ENCODE measurements at regions not wholly inside any gene's neighbourhood (a gene's known extent, or its start where the extent isn't known, plus 50 kb on each side); places are given as distances from the start of the nearest gene placed in this dataset.

GRCh38 chr6:48624631-48625030 lies 513.6 kb upstream of the PTCHD4 start:
- TF ChIP-seq CTCF (IDR thresholded peaks at IDR 0.05) (no peak), ZFX (IDR thresholded peaks at IDR 0.05; ENCODE audit: borderline replicate concordance) (no peak)
